ENCODE measurements at regions not wholly inside any gene's neighbourhood (a gene's known extent, or its start where the extent isn't known, plus 50 kb on each side); places are given as distances from the start of the nearest gene placed in this dataset.

- DNase-seq (ENCODE audit: low spot score): no peak
These were observed 184.0 kb upstream of the FSTL5 start for GRCh38 chr4:162347842-162348213.

GRCh38 chr4:162347156-162347841 lies 183.5 kb upstream of the FSTL5 start:
- DNase-seq (ENCODE audit: low spot score): no peak

- no peak for DNase-seq (ENCODE audit: low spot score)
These were observed 180.2 kb upstream of the FSTL5 start for GRCh38 chr4:162343967-162344366.

GRCh38 chr4:162341533-162341932 lies 177.7 kb upstream of the FSTL5 start:
- DNase-seq (ENCODE audit: low spot score): no peak

GRCh38 chr4:162323919-162324318 lies 160.1 kb upstream of the FSTL5 start:
- DNase-seq (ENCODE audit: low spot score): no peak

- no peak for DNase-seq (ENCODE audit: low spot score)
These were observed 158.3 kb upstream of the FSTL5 start for GRCh38 chr4:162322054-162322453.

- DNase-seq (ENCODE audit: low spot score): no peak
These were observed 122.0 kb upstream of the FSTL5 start for GRCh38 chr4:162285753-162286152.

- DNase-seq (ENCODE audit: low spot score): no peak
These were observed 118.9 kb upstream of the FSTL5 start for GRCh38 chr4:162282684-162283083.

GRCh38 chr4:162274354-162274753 lies 110.6 kb upstream of the FSTL5 start:
- no peak for DNase-seq (ENCODE audit: low spot score)

- no peak for DNase-seq (ENCODE audit: low spot score)
These were observed 108.4 kb upstream of the FSTL5 start for GRCh38 chr4:162272215-162272614.

GRCh38 chr4:162268911-162269310 lies 105.1 kb upstream of the FSTL5 start:
- no peak for DNase-seq (ENCODE audit: low spot score)

GRCh38 chr4:162265802-162266201 lies 102.0 kb upstream of the FSTL5 start:
- DNase-seq (ENCODE audit: low spot score): no peak

GRCh38 chr4:162245051-162245450 lies 81.3 kb upstream of the FSTL5 start:
- DNase-seq (ENCODE audit: low spot score): no peak

- DNase-seq (ENCODE audit: low spot score): no peak
These were observed 78.1 kb upstream of the FSTL5 start for GRCh38 chr4:162241857-162242256.

- DNase-seq (ENCODE audit: low spot score): no peak
These were observed 76.4 kb upstream of the FSTL5 start for GRCh38 chr4:162239992-162240769.

GRCh38 chr4:162237676-162238075 lies 73.9 kb upstream of the FSTL5 start:
- DNase-seq (ENCODE audit: low spot score): no peak

GRCh38 chr4:162234595-162234994 lies 70.8 kb upstream of the FSTL5 start:
- no peak for DNase-seq (ENCODE audit: low spot score)

- no peak for DNase-seq (ENCODE audit: low spot score)
These were observed 68.5 kb upstream of the FSTL5 start for GRCh38 chr4:162232349-162232748.

- no peak for DNase-seq (ENCODE audit: low spot score)
These were observed 65.9 kb upstream of the FSTL5 start for GRCh38 chr4:162229670-162230069.

- no peak for DNase-seq (ENCODE audit: low spot score)
These were observed 57.3 kb upstream of the FSTL5 start for GRCh38 chr4:162221148-162221547.

All from kidney capillary endothelial cell (primary cell).